HCT116 (cell line): ENCODE measurements at regions not wholly inside any gene's neighbourhood (a gene's known extent, or its start where the extent isn't known, plus 50 kb on each side); places are given as distances from the start of the nearest gene placed in this dataset.

ENCODE experiments used
- ATAC-seq: fragments of 200-7000 bp; cut with Tn5 transposase; 2 replicates; pipeline ENCODE4 v1.9.1; 2020; ENCODE audit warnings: mild to moderate bottlenecking, moderate library complexity
- BruUV-seq: library from RNA; stranded (reverse); fragments of 400-500 nt; replicated peaks from 2 replicates; lab custom pipeline; 2021; lab: Mats Ljungman, UMichigan
- CTCF ChIA-PET: fragments of 300-600 bp; sonication (Branson Sonifier 250); formaldehyde crosslinking; loops from one replicate; lab custom pipeline; 2021; ENCODE audit warnings: antibody characterized with exemption; lab: Charles Lee
- POLR2A ChIA-PET: fragments of 300-600, 350-600 bp; sonication (Branson Sonifier 250); formaldehyde crosslinking; loops from one replicate; lab custom pipeline; 2021; ENCODE audit warnings: antibody characterized with exemption; lab: Charles Lee
- RAD21 ChIA-PET, 2 experiments: fragments of 300-600 bp; sonication (Branson Sonifier 250); formaldehyde crosslinking; loops; one replicate each; lab custom pipeline; 2023; ENCODE audit warnings: low total read pairs in 2 of 2; ENCODE audit not compliant: uncharacterized antibody in 2 of 2, unreplicated experiment in 2 of 2, low non-redundant PET in 1 of 2; lab: Charles Lee
- DNase-seq: peaks from one replicate; pipeline ENCODE4 v3.0.0-alpha.2; 2010; ENCODE audit warnings: low read depth, low spot score
- H2AFZ ChIP-seq: fragments of 200-600 bp; shearing (Covaris generic), sonication (generic); 2 replicates; pipeline ENCODE4 v1.6.1; 2017; ENCODE audit warnings: low read depth, mixed run types, mixed read lengths, antibody characterized with exemption, low read length; ENCODE audit not compliant: poor library complexity, severe bottlenecking
- H3K27ac ChIP-seq: 2 replicates; pipeline ENCODE4 v1.5.1; 2012; ENCODE audit warnings: low read depth, low read length
- H3K27me3 ChIP-seq: fragments of 200-600 bp; sonication (generic); 2 replicates; pipeline ENCODE4 v1.6.1; 2016; ENCODE audit warnings: mixed run types, low read length, mixed read lengths; ENCODE audit not compliant: insufficient read depth
- H3K36me3 ChIP-seq, 2 experiments: fragments of 200-500 bp in 1 of 2; fragments of 200-600 bp in 1 of 2; sonication (Bioruptor generic) in 1 of 2; sonication (generic) in 1 of 2; 2 replicates each; pipeline versions ENCODE4 v1.5.1 to v1.6.1; 2014 to 2016; ENCODE audit warnings: low read length in 2 of 2, inconsistent platforms in 1 of 2, mixed read lengths in 1 of 2, mixed run types in 1 of 2; ENCODE audit not compliant: insufficient read depth in 2 of 2, control insufficient read depth in 1 of 2
- H3K4me1 ChIP-seq, 2 experiments: fragments of 200-600 bp in 1 of 2; sonication (generic) in 1 of 2; 2 replicates each; pipeline versions ENCODE4 v1.5.1 to v1.6.1; 2012 to 2017; ENCODE audit warnings: low read length in 2 of 2, inconsistent platforms in 1 of 2, mild to moderate bottlenecking in 1 of 2, mixed read lengths in 1 of 2, mixed run types in 1 of 2, moderate library complexity in 1 of 2; ENCODE audit not compliant: insufficient read depth in 2 of 2, control insufficient read depth in 1 of 2
- H3K4me2 ChIP-seq: fragments of 200-600 bp; sonication (generic); 2 replicates; pipeline ENCODE4 v1.6.1; 2017; ENCODE audit warnings: mixed run types, low read length, mixed read lengths
- H3K4me3 ChIP-seq, 2 experiments: fragments of 200-600 bp in 1 of 2; sonication (generic) in 1 of 2; replicated peaks in 1 of 2; 2 replicates each; pipeline ENCODE4 v1.5.1; 2011 to 2016; ENCODE audit warnings: low read length in 2 of 2, control low read depth in 1 of 2, low read depth in 1 of 2, mild to moderate bottlenecking in 1 of 2, mixed read lengths in 1 of 2, mixed run types in 1 of 2
- H3K79me2 ChIP-seq: fragments of 200-600 bp; sonication (generic); 2 replicates; pipeline ENCODE4 v1.6.1; 2017; ENCODE audit warnings: mild to moderate bottlenecking, mixed run types, low read length, moderate library complexity, mixed read lengths; ENCODE audit not compliant: insufficient read depth
- H3K9ac ChIP-seq: fragments of 200-600 bp; sonication (generic); 2 replicates; pipeline ENCODE4 v1.6.1; 2016; ENCODE audit warnings: low read length, mixed read lengths
- H3K9me2 ChIP-seq: fragments of 200-600 bp; sonication (generic), shearing (Covaris generic); 2 replicates; pipeline ENCODE4 v1.6.1; 2017; ENCODE audit warnings: mixed run types, mild to moderate bottlenecking, moderate library complexity; ENCODE audit not compliant: insufficient read depth
- H3K9me3 ChIP-seq, 2 experiments: fragments of 200-500 bp in 1 of 2; fragments of 200-600 bp in 1 of 2; sonication (Bioruptor generic) in 1 of 2; sonication (generic) in 1 of 2; 2 replicates each; pipeline ENCODE4 v1.6.1; 2014 to 2017; ENCODE audit warnings: low read length in 2 of 2, mixed read lengths in 2 of 2, inconsistent platforms in 1 of 2, low read depth in 1 of 2, mild to moderate bottlenecking in 1 of 2, mixed run types in 1 of 2, moderate library complexity in 1 of 2; ENCODE audit not compliant: control insufficient read depth in 1 of 2, insufficient read depth in 1 of 2
- H4K20me1 ChIP-seq: fragments of 200-600 bp; sonication (generic), shearing (Covaris generic); 2 replicates; pipeline ENCODE4 v1.6.1; 2017; ENCODE audit warnings: mixed run types, mild to moderate bottlenecking, moderate library complexity; ENCODE audit not compliant: insufficient read depth
- CBX3 ChIP-seq: IDR thresholded peaks from 2 replicates; pipeline ENCODE4 v1.6.1; 2012; ENCODE audit warnings: low read depth
- EZH2 ChIP-seq: fragments of 200-600 bp; sonication (generic); IDR thresholded peaks from 2 replicates; pipeline ENCODE4 v1.6.1; 2017; ENCODE audit warnings: antibody characterized with exemption, mixed run types
- EZH2phosphoT487 ChIP-seq: fragments of 200-600 bp; IDR thresholded peaks from 2 replicates; pipeline ENCODE4 v1.6.1; 2018; ENCODE audit warnings: antibody characterized with exemption, borderline replicate concordance
- JUND ChIP-seq: IDR thresholded peaks from 2 replicates; pipeline ENCODE4 v1.6.1; 2012
- POLR2A ChIP-seq: IDR thresholded peaks from 2 replicates; pipeline ENCODE4 v1.7.0; 2011; ENCODE audit warnings: borderline replicate concordance; ENCODE audit not compliant: insufficient read depth, insufficient read length; ENCODE audit errors: extremely low read depth
- POLR2AphosphoS5 ChIP-seq: IDR thresholded peaks from 2 replicates; pipeline ENCODE4 v1.6.1; 2011; ENCODE audit warnings: mild to moderate bottlenecking, low read depth, low read length, moderate library complexity
- RAD21 ChIP-seq: IDR thresholded peaks from 2 replicates; pipeline ENCODE4 v1.6.1; 2012; ENCODE audit warnings: low read depth, mild to moderate bottlenecking
- SIN3A ChIP-seq: IDR thresholded peaks from 2 replicates; pipeline ENCODE4 v1.6.1; 2012; ENCODE audit warnings: low read depth
- SRF ChIP-seq: IDR thresholded peaks from 2 replicates; pipeline ENCODE4 v1.6.1; 2012; ENCODE audit warnings: low read depth
- TCF7L2 ChIP-seq: IDR thresholded peaks from 2 replicates; pipeline ENCODE4 v1.7.0; 2011; ENCODE audit warnings: borderline replicate concordance, inconsistent platforms; ENCODE audit not compliant: insufficient read depth, insufficient read length; ENCODE audit errors: extremely low read depth
- YY1 ChIP-seq: IDR thresholded peaks from 2 replicates; pipeline ENCODE4 v1.6.1; 2011; ENCODE audit warnings: low read length, low read depth, moderate library complexity, mild to moderate bottlenecking; ENCODE audit not compliant: insufficient replicate concordance; ENCODE audit errors: extremely low read depth
- ZFX ChIP-seq: fragments of 450-650 bp; IDR thresholded peaks from 2 replicates; pipeline ENCODE4 v1.6.1; 2017
- intact Hi-C: fragments of 100-400 bp; cut with micrococcal nuclease; formaldehyde crosslinking; loops from 2 replicates; pipeline ENCODE4 v1.10.0; 2022
- TF ChIP-seq, protein P1 (sequence below): IDR thresholded peaks from 2 replicates; pipeline ENCODE4 v1.6.1; 2012; ENCODE audit warnings: low read depth
- TF ChIP-seq, protein P2 (sequence below): IDR thresholded peaks from 2 replicates; pipeline ENCODE4 v1.6.1; 2012
- TF ChIP-seq, protein P3 (sequence below): IDR thresholded peaks from 2 replicates; pipeline ENCODE4 v1.6.1; 2011; ENCODE audit warnings: mild to moderate bottlenecking, low read length, moderate library complexity; ENCODE audit not compliant: insufficient replicate concordance; ENCODE audit errors: extremely low read depth

DNA sequence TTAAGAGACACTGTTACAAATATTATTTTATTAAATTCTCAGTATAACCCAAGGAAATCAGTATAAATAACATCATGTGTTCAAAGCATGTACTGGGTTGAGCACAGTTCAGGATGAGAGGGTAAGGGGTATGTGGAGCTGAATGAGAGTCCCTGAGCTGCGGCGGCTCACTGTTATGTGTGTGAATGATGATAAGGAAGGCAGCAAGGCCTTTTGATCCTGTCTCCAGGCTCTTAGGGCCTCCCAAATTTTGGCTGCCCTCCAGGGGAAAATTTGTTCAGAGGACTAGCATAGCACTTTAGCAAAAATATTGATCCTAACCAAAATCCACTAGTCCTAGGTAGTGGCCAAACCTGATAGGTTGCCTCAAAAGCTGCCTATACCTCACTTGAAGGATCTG is 86.1 kb upstream of the SPON1 start:
- Histone ChIP-seq H3K27ac (no peak overlapping the region), H3K9me3 (no peaks in the 10 kb centered on the region), H3K27me3 (no peaks in the 10 kb centered on the region), H2AFZ (no peak overlapping the region), H3K4me3 (no peak overlapping the region), H3K9ac (no peak overlapping the region), H3K9me2 (no peaks in the 10 kb centered on the region), H3K36me3 (no peaks in the 10 kb centered on the region), H3K4me2 (no peak overlapping the region), H3K79me2 (no peaks in the 10 kb centered on the region), H3K4me1 (peaks cover 14 to 28% of the 10 kb centered on the region in 2 experiments; a peak in 3 of 4 replicates), H4K20me1 (no peaks in the 10 kb centered on the region)
- intact Hi-C loops = no loop called here
- no TSS peak for BruUV-seq
- ChIA-PET RAD21 (no interaction called here), POLR2A (no interaction called here), CTCF (no interaction called here)
- DNase-seq (no peak), ATAC-seq (no peak)
- TF ChIP-seq TCF7L2 (no peak), SRF (no peak), CBX3 (no peak), ZFX (no peak), JUND (no peak), EZH2 (no peak), POLR2AphosphoS5 (no peak), YY1 (no peak)

DNA sequence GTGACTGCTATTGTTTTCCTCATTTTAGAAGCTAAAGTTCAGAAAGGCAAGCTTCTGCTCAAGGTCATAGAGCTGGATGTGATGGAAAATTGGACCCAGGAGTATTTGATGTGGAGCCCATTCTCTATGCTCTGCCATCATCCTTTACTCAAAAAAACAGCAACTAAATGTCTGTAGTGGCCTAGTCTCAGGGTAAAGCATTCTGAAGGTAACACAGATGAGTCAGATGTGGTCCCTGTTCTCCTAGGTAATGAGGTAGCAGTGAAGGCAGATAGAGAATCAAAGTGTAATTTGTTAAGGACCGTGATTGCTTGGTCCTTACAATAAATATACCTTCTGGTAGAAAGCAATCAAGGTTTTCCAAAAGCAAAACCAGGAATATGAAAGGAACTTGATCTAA is 84.4 kb upstream of the SPON1 start:
- ChIA-PET POLR2A (no interaction called here), RAD21 (no interaction called here), CTCF (no interaction called here)
- Histone ChIP-seq H3K9me2 (no peaks in the 10 kb centered on the region), H3K4me3 (no peak overlapping the region), H3K9me3 (no peaks in the 10 kb centered on the region), H3K27ac (no peak overlapping the region), H3K36me3 (no peaks in the 10 kb centered on the region), H4K20me1 (no peaks in the 10 kb centered on the region), H3K9ac (no peak overlapping the region), H3K4me1 (peaks cover 8 to 22% of the 10 kb centered on the region in 2 experiments; a peak in 3 of 4 replicates), H2AFZ (no peak overlapping the region), H3K79me2 (no peaks in the 10 kb centered on the region), H3K4me2 (no peak overlapping the region), H3K27me3 (no peaks in the 10 kb centered on the region)
- no peak for DNase-seq
- intact Hi-C loops = no loop called here
- no TSS peak for BruUV-seq
- TF ChIP-seq EZH2phosphoT487 (no peak), SRF (no peak), POLR2AphosphoS5 (no peak), POLR2A (no peak), JUND (no peak), RAD21 (no peak), SIN3A (no peak)
- TF ChIP-seq, protein P1, sequence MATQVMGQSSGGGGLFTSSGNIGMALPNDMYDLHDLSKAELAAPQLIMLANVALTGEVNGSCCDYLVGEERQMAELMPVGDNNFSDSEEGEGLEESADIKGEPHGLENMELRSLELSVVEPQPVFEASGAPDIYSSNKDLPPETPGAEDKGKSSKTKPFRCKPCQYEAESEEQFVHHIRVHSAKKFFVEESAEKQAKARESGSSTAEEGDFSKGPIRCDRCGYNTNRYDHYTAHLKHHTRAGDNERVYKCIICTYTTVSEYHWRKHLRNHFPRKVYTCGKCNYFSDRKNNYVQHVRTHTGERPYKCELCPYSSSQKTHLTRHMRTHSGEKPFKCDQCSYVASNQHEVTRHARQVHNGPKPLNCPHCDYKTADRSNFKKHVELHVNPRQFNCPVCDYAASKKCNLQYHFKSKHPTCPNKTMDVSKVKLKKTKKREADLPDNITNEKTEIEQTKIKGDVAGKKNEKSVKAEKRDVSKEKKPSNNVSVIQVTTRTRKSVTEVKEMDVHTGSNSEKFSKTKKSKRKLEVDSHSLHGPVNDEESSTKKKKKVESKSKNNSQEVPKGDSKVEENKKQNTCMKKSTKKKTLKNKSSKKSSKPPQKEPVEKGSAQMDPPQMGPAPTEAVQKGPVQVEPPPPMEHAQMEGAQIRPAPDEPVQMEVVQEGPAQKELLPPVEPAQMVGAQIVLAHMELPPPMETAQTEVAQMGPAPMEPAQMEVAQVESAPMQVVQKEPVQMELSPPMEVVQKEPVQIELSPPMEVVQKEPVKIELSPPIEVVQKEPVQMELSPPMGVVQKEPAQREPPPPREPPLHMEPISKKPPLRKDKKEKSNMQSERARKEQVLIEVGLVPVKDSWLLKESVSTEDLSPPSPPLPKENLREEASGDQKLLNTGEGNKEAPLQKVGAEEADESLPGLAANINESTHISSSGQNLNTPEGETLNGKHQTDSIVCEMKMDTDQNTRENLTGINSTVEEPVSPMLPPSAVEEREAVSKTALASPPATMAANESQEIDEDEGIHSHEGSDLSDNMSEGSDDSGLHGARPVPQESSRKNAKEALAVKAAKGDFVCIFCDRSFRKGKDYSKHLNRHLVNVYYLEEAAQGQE = no peak
- TF ChIP-seq, protein P2, sequence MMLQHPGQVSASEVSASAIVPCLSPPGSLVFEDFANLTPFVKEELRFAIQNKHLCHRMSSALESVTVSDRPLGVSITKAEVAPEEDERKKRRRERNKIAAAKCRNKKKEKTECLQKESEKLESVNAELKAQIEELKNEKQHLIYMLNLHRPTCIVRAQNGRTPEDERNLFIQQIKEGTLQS = no peak
- TF ChIP-seq, protein P3, sequence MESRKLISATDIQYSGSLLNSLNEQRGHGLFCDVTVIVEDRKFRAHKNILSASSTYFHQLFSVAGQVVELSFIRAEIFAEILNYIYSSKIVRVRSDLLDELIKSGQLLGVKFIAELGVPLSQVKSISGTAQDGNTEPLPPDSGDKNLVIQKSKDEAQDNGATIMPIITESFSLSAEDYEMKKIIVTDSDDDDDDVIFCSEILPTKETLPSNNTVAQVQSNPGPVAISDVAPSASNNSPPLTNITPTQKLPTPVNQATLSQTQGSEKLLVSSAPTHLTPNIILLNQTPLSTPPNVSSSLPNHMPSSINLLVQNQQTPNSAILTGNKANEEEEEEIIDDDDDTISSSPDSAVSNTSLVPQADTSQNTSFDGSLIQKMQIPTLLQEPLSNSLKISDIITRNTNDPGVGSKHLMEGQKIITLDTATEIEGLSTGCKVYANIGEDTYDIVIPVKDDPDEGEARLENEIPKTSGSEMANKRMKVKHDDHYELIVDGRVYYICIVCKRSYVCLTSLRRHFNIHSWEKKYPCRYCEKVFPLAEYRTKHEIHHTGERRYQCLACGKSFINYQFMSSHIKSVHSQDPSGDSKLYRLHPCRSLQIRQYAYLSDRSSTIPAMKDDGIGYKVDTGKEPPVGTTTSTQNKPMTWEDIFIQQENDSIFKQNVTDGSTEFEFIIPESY = no peak
- ATAC-seq = no peak
